NOMO-1 treated with DMSO at 0.1 percent for 48 hours (cell line): ENCODE measurements at regions not wholly inside any gene's neighbourhood (a gene's known extent, or its start where the extent isn't known, plus 50 kb on each side); places are given as distances from the start of the nearest gene placed in this dataset.
"Not testable (repeated sequence)": the region's sequence is repeated elsewhere in the genome, so short reads cannot be mapped to it uniquely, and the experiment has no call there.

Experiments
- DNase-seq: peaks from one replicate; lab custom pipeline; 2025; ENCODE audit not compliant: unreplicated experiment; lab: John Stamatoyannopoulos, UW

GRCh38 chr16:25637236-25637635 is 54.5 kb upstream of the HS3ST4 start:
- no peak for DNase-seq

- DNase-seq: no peak
These were observed 55.1 kb upstream of the HS3ST4 start for GRCh38 chr16:25636662-25637061.

GRCh38 chr16:25635454-25635853 is 56.3 kb upstream of the HS3ST4 start:
- no peak for DNase-seq

- no peak for DNase-seq
These were observed 58.2 kb upstream of the HS3ST4 start for GRCh38 chr16:25633549-25633948.

- no peak for DNase-seq
These were observed 63.0 kb upstream of the HS3ST4 start for GRCh38 chr16:25628766-25629165.

- no peak for DNase-seq
These were observed 64.1 kb upstream of the HS3ST4 start for GRCh38 chr16:25627641-25628040.

GRCh38 chr16:25626172-25626571 is 65.6 kb upstream of the HS3ST4 start:
- DNase-seq: no peak

- no peak for DNase-seq
These were observed 66.1 kb upstream of the HS3ST4 start for GRCh38 chr16:25625620-25626019.

- DNase-seq: no peak
These were observed 77.0 kb upstream of the HS3ST4 start for GRCh38 chr16:25614716-25615265.

- no peak for DNase-seq
These were observed 77.8 kb upstream of the HS3ST4 start for GRCh38 chr16:25613931-25614330.

GRCh38 chr16:25608002-25608401 is 83.8 kb upstream of the HS3ST4 start:
- DNase-seq: no peak

GRCh38 chr16:25606069-25606468 is 85.7 kb upstream of the HS3ST4 start:
- DNase-seq: no peak

GRCh38 chr16:25605381-25605780 is 86.4 kb upstream of the HS3ST4 start:
- DNase-seq: no peak

- DNase-seq: not testable (repeated sequence)
These were observed 90.5 kb upstream of the HS3ST4 start for GRCh38 chr16:25601306-25601705.

- no peak for DNase-seq
These were observed 95.6 kb upstream of the HS3ST4 start for GRCh38 chr16:25596194-25596593.

- no peak for DNase-seq
These were observed 98.5 kb upstream of the HS3ST4 start for GRCh38 chr16:25593260-25593659.

GRCh38 chr16:25587783-25588182 is 104.0 kb upstream of the HS3ST4 start:
- no peak for DNase-seq

- no peak for DNase-seq
These were observed 104.9 kb upstream of the HS3ST4 start for GRCh38 chr16:25586826-25587225.

GRCh38 chr16:25585526-25585925 is 106.2 kb upstream of the HS3ST4 start:
- no peak for DNase-seq

GRCh38 chr16:25580041-25580440 is 111.7 kb upstream of the HS3ST4 start:
- no peak for DNase-seq

- no peak for DNase-seq
These were observed 116.4 kb upstream of the HS3ST4 start for GRCh38 chr16:25575363-25575762.

- no peak for DNase-seq
These were observed 120.0 kb upstream of the HS3ST4 start for GRCh38 chr16:25571712-25572111.

GRCh38 chr16:25570131-25570530 is 121.6 kb upstream of the HS3ST4 start:
- DNase-seq: no peak

- no peak for DNase-seq
These were observed 122.8 kb upstream of the HS3ST4 start for GRCh38 chr16:25568991-25569390.
